ENCODE measurements at regions not wholly inside any gene's neighbourhood (a gene's known extent, or its start where the extent isn't known, plus 50 kb on each side); places are given as distances from the start of the nearest gene placed in this dataset.

DNA sequence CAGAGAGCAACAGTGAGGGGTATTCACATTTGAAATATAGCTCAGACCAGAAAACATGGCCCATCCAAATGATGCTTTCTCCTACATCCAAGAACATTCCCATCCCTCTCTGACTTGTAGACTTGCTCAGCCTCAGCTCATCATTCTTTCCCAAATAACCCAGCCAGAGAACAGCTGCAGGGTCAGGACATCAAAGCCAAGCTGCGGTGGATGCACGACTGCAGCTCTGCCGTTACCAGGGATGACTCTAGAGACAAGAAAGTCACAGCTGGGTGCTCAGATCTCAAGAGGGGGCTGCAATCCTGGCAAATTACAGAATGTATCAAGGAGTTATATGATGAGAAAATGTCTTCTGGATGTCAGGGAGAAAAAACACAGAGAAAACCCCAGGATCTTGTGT lies 944.3 kb downstream of the NTRK3 start:
- TF ChIP-seq EZH2 (IDR thresholded peaks at IDR 0.05), result no peak
- TF ChIP-seq, protein P1, sequence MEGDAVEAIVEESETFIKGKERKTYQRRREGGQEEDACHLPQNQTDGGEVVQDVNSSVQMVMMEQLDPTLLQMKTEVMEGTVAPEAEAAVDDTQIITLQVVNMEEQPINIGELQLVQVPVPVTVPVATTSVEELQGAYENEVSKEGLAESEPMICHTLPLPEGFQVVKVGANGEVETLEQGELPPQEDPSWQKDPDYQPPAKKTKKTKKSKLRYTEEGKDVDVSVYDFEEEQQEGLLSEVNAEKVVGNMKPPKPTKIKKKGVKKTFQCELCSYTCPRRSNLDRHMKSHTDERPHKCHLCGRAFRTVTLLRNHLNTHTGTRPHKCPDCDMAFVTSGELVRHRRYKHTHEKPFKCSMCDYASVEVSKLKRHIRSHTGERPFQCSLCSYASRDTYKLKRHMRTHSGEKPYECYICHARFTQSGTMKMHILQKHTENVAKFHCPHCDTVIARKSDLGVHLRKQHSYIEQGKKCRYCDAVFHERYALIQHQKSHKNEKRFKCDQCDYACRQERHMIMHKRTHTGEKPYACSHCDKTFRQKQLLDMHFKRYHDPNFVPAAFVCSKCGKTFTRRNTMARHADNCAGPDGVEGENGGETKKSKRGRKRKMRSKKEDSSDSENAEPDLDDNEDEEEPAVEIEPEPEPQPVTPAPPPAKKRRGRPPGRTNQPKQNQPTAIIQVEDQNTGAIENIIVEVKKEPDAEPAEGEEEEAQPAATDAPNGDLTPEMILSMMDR (IDR thresholded peaks at IDR 0.05), result no peak

Measured in neural progenitor cell (in vitro differentiated cells).